GM21367 (cell line): ENCODE measurements at regions not wholly inside any gene's neighbourhood (a gene's known extent, or its start where the extent isn't known, plus 50 kb on each side); places are given as distances from the start of the nearest gene placed in this dataset.
"Not testable (repeated sequence)": the region's sequence is repeated elsewhere in the genome, so short reads cannot be mapped to it uniquely, and the experiment has no call there.

ENCODE experiments used
- ATAC-seq: cut with Tn5 transposase; IDR thresholded peaks from one replicate; pipeline ENCODE4 v1.9.1; 2021; ENCODE audit not compliant: unreplicated experiment

- ATAC-seq = peak; percentile 68
Observed at GRCh38 chr3:87621667-87622066, 345.3 kb upstream of the POU1F1 start.

- ATAC-seq = no peak
Observed at GRCh38 chr3:87615506-87615905, 339.1 kb upstream of the POU1F1 start.

GRCh38 chr3:87614998-87615397, 338.6 kb upstream of the POU1F1 start:
- ATAC-seq = no peak

GRCh38 chr3:87607234-87607633, 330.9 kb upstream of the POU1F1 start:
- ATAC-seq = no peak

- no peak for ATAC-seq
Observed at GRCh38 chr3:87595798-87596197, 319.4 kb upstream of the POU1F1 start.

- no peak for ATAC-seq
Observed at GRCh38 chr3:87581240-87581639, 304.9 kb upstream of the POU1F1 start.

GRCh38 chr3:87576752-87577151, 300.4 kb upstream of the POU1F1 start:
- ATAC-seq = no peak

- ATAC-seq = no peak
Observed at GRCh38 chr3:87575550-87575949, 299.2 kb upstream of the POU1F1 start.

- no peak for ATAC-seq
Observed at GRCh38 chr3:87568331-87568730, 291.9 kb upstream of the POU1F1 start.

- no peak for ATAC-seq
Observed at GRCh38 chr3:87564438-87564837, 288.1 kb upstream of the POU1F1 start.

GRCh38 chr3:87563712-87564111, 287.3 kb upstream of the POU1F1 start:
- no peak for ATAC-seq

- ATAC-seq = no peak
Observed at GRCh38 chr3:87558492-87558891, 282.1 kb upstream of the POU1F1 start.

GRCh38 chr3:87555290-87555689, 278.9 kb upstream of the POU1F1 start:
- ATAC-seq = no peak

GRCh38 chr3:87553058-87553457, 276.7 kb upstream of the POU1F1 start:
- ATAC-seq = no peak

- ATAC-seq = no peak
Observed at GRCh38 chr3:87550892-87551291, 274.5 kb upstream of the POU1F1 start.

GRCh38 chr3:87549208-87549607, 272.8 kb upstream of the POU1F1 start:
- ATAC-seq = no peak

- no peak for ATAC-seq
Observed at GRCh38 chr3:87548271-87548670, 271.9 kb upstream of the POU1F1 start.

- no peak for ATAC-seq
Observed at GRCh38 chr3:87546216-87546615, 269.8 kb upstream of the POU1F1 start.

GRCh38 chr3:87543408-87543807, 267.0 kb upstream of the POU1F1 start:
- not testable (repeated sequence) for ATAC-seq

- no peak for ATAC-seq
Observed at GRCh38 chr3:87541723-87542122, 265.3 kb upstream of the POU1F1 start.

GRCh38 chr3:87538722-87539121, 262.3 kb upstream of the POU1F1 start:
- ATAC-seq = not testable (repeated sequence)

- ATAC-seq = no peak
Observed at GRCh38 chr3:87509401-87509800, 233.0 kb upstream of the POU1F1 start.

- no peak for ATAC-seq
Observed at GRCh38 chr3:87508921-87509320, 232.5 kb upstream of the POU1F1 start.

- no peak for ATAC-seq
Observed at GRCh38 chr3:87507753-87508152, 231.4 kb upstream of the POU1F1 start.
